ENCODE measurements at regions not wholly inside any gene's neighbourhood (a gene's known extent, or its start where the extent isn't known, plus 50 kb on each side); places are given as distances from the start of the nearest gene placed in this dataset.
"Not testable (repeated sequence)": the region's sequence is repeated elsewhere in the genome, so short reads cannot be mapped to it uniquely, and the experiment has no call there.

GRCh38 chr16:16754992-16755667, 376.2 kb downstream of the NPIPA7 start:
- not testable (repeated sequence) for DNase-seq (ENCODE audit: low read depth, low spot score); H3K4me3 ChIP-seq (ENCODE audit: low read length)

DNA sequence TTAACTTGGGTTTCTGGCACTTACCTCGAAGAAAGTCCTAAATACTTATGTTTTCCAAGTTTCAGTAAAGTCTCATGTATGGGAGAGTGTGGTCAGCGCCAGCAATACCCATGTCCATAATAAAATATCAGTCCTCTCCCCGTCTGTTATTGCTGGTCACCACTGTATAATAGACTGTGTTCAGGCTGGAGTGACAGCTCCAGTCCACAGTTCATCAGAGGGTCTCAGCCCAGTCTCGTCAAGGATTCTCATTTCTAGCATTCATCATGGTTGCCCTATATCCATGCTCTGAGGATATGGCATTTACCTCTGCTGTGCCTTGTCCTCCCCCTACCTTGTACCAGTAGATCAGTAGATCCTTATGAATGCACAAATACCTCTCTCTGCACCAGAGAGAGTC, 384.5 kb downstream of the NPIPA7 start:
- H3K4me3 ChIP-seq (ENCODE audit: low read length), result no peak overlapping the region
- DNase-seq (ENCODE audit: low read depth, low spot score), result no peak

DNA sequence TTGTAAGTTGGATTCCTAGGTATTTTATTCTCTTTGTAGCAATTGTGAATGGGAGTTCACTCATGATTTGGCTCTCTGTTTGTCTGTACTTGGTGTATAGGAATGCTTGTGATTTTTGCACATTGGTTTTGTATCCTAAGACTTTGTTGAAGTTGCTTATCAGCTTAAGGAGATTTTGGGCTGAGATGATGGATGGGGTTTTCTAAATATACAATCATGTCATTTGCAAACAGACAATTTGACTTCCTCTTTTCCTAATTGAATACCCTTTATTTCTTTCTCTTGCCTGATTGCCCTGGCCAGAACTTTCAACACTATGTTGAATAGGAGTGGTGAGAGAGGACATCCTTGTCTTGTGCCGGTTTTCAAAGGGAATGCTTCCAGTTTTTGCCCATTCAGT, 391.8 kb downstream of the NPIPA7 start:
- not testable (repeated sequence) for H3K4me3 ChIP-seq (ENCODE audit: low read length); DNase-seq (ENCODE audit: low read depth, low spot score)

- no peak for DNase-seq (ENCODE audit: low read depth, low spot score)
- H3K4me3 ChIP-seq (ENCODE audit: low read length), result no peak overlapping the region
Observed at GRCh38 chr16:16774389-16774788, 395.4 kb downstream of the NPIPA7 start.

DNA sequence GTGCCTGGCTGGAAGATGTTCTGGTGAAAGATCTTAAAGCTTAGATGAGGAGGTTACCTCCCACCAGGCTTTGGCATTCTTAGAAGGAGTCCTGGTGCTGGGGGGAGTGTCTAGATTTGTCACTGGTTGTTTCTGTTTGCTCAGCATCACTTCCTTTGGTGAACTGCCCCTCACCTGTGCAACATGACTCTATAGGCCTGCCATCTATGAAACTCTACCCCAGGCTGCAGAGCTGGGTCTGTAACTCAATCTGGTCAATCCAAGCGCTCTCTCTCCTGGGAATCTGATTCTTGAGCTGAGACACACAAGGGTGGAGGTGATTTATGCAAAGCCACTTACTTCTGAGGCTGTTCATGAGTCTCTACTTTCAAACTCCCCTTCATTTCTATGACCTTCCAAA, 399.4 kb downstream of the NPIPA7 start:
- H3K4me3 ChIP-seq (ENCODE audit: low read length), result no peak overlapping the region
- no peak for DNase-seq (ENCODE audit: low read depth, low spot score)

- no peak for DNase-seq (ENCODE audit: low read depth, low spot score)
- no peak overlapping the region for H3K4me3 ChIP-seq (ENCODE audit: low read length)
Observed at GRCh38 chr16:16780588-16780987, 401.6 kb downstream of the NPIPA7 start.

DNA sequence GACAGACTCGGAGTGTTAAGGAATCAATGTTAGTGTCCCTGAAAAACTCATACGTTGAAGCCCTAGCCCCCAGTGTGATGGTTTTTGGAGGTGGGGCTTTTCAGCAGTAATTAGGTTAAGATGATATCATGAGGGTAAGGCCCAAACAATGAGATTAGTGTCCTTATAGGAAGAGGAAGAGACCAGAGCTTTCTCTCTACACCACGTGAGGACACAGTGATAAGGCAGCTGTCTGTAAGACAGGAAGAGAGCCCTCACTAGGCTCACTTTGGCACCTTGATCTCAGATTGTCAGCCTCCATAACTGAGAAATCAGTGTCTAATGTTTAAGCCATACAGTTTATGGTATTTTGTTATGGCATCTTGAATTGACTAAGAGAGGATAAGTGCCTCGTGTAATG, 403.2 kb downstream of the NPIPA7 start:
- H3K4me3 ChIP-seq (ENCODE audit: low read length), result no peak overlapping the region
- DNase-seq (ENCODE audit: low read depth, low spot score), result peak; percentile 1

GRCh38 chr16:16788004-16788403, 409.1 kb downstream of the NPIPA7 start:
- no peak overlapping the region for H3K4me3 ChIP-seq (ENCODE audit: low read length)
- DNase-seq (ENCODE audit: low read depth, low spot score), result no peak

GRCh38 chr16:16790597-16790996, 411.7 kb downstream of the NPIPA7 start:
- no peak overlapping the region for H3K4me3 ChIP-seq (ENCODE audit: low read length)
- no peak for DNase-seq (ENCODE audit: low read depth, low spot score)

DNA sequence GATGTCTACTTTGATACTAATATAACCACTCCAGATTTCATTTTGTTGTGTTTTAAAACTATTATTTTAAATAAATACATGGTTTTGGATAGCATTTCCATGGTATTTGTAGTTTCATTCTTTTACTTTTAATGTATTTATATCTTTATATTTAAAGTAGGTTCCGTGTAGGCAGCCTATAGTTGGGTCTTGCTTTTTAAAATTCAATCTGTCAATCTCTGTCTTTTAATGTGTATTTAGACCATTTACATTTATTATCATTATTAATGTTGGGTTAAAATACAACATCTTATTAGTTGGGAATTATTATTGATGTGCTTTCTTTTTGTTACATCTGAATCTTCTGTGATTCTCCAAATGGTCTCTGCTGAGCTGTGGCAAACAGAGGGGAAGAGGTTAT, 412.1 kb downstream of the NPIPA7 start:
- no peak overlapping the region for H3K4me3 ChIP-seq (ENCODE audit: low read length)
- no peak for DNase-seq (ENCODE audit: low read depth, low spot score)

DNA sequence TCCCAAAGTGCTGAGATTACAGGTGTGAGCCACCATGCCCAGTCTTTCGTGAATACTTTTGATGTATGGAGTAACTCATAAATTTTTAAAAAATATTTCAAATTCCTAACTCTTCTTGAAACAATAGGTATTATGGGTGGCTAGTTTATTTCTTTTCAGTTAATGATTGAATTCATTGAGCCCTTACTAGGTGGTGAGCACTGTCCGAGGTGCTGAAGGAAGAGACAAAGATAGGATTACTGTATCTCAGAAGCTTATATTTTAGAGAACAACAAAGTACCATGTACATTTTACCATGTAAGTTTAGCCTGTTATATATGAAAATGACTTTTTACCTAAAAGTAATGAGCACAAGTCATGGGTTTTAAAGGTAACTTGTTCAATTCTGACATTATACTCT, 418.3 kb downstream of the NPIPA7 start:
- DNase-seq (ENCODE audit: low read depth, low spot score), result peak; percentile 16
- H3K4me3 ChIP-seq (ENCODE audit: low read length), result no peak overlapping the region

DNA sequence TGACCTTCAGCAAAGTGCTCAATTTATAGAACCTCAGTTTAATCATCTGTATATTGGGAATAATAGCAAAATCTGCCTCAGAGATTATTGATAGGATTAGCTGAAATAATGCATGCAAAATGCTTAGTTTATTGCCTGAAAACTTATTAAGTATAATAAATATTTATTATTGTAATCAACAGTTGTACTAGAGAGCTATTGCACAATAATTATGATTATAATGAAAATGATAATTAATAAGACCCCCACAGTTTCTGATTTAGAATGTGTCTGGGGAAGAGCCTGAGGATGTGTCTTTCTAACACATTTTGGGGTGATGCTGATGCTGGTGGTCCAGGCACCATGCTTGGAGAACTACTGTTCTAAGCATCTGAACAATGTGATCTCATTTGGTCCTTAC, 419.6 kb downstream of the NPIPA7 start:
- no peak overlapping the region for H3K4me3 ChIP-seq (ENCODE audit: low read length)
- no peak for DNase-seq (ENCODE audit: low read depth, low spot score)

DNA sequence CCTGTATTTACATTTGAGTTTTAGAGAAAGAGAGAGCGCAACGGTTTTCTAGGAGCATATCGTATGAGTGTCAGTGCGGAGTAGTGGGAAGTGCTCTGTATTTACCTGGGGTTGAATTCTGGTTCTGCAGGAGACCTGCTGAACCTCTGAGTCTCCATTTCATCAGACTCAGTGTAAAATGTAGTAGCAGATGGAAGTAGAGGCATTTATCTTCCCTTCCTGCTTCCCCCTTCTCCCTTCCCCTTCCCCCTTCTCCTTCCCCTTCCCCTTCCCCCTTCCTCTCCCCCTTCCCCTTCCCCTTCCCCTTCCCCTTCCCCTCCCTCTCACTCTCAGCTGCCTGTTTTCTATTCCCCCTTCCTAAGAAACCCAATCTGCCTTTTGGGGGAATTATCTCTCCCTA, 426.9 kb downstream of the NPIPA7 start:
- DNase-seq (ENCODE audit: low read depth, low spot score), result no peak
- H3K4me3 ChIP-seq (ENCODE audit: low read length), result no peak overlapping the region

- no peak for DNase-seq (ENCODE audit: low read depth, low spot score)
- H3K4me3 ChIP-seq (ENCODE audit: low read length), result no peak overlapping the region
Observed at GRCh38 chr16:16815641-16816040, 436.7 kb downstream of the NPIPA7 start.

- H3K4me3 ChIP-seq (ENCODE audit: low read length), result no peak overlapping the region
- no peak for DNase-seq (ENCODE audit: low read depth, low spot score)
Observed at GRCh38 chr16:16817196-16817595, 438.3 kb downstream of the NPIPA7 start.

DNA sequence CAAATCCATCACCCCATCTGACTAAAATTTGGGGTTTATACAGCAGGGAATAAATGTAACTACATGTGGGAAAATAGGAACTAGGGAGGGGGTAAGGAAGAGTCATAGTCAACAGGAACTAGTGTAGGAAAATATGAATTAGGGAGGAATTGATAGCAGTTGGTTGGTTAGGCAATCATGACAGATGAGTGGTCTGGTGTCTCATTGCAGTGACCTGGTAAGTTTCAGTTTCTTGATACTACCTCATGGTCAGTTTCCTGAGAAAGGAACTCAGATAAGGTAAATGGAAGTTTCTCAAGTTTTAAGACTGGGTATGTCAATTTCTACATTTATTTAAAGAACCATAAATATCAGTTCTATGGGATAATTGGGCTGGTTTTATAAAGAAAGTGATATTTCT, 442.3 kb downstream of the NPIPA7 start:
- no peak overlapping the region for H3K4me3 ChIP-seq (ENCODE audit: low read length)
- DNase-seq (ENCODE audit: low read depth, low spot score), result no peak

DNA sequence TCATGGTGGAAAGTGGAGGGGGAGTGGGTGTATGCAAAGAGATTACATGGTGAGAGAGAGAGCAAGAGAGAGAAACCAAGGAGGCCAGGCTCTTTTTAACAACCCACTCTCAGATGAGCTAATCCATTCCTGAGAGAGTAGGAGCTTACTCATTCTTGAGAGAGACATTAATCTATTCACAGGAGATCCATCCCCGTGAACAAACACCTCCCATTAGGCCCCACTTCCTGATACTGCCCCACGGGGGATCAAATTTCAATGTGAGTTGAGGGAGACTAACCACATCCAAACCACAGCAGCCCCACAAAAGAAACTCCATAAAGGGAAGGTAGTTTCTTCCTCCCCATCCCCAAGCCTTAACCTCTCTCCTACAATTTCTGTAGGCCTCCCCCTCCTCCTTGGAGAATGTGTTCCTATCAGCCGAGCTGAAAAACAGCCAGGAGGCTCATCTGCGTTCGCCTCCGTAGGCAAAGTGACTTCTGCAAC, 450.0 kb downstream of the NPIPA7 start:
- DNase-seq (ENCODE audit: low read depth, low spot score), result peak; percentile 14
- no peak overlapping the region for H3K4me3 ChIP-seq (ENCODE audit: low read length)

GRCh38 chr16:16830401-16830800, 451.5 kb downstream of the NPIPA7 start:
- DNase-seq (ENCODE audit: low read depth, low spot score), result no peak
- no peak overlapping the region for H3K4me3 ChIP-seq (ENCODE audit: low read length)

DNA sequence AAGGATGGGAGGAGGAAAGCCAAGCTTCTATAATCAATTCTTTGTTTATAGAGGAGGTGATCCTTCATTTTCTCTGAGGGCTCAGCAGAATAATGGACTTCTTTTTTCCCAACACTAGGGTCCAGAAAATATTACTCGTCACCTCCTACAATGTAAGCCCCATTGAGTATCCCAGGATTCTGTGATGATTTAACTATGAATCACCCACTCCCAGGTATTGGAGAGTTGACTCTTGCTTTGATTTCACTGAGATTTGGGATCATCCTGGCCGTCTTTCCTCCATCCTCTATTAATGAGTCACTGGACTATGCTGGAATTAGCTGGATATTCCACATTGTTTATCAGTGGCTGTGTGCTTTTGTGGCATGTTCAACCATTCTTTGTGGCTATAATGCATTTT, 452.0 kb downstream of the NPIPA7 start:
- H3K4me3 ChIP-seq (ENCODE audit: low read length), result no peak overlapping the region
- DNase-seq (ENCODE audit: low read depth, low spot score), result no peak

GRCh38 chr16:16833165-16833564, 454.2 kb downstream of the NPIPA7 start:
- H3K4me3 ChIP-seq (ENCODE audit: low read length), result no peak overlapping the region
- DNase-seq (ENCODE audit: low read depth, low spot score), result no peak

GRCh38 chr16:16850274-16850673, 471.3 kb downstream of the NPIPA7 start:
- no peak overlapping the region for H3K4me3 ChIP-seq (ENCODE audit: low read length)
- no peak for DNase-seq (ENCODE audit: low read depth, low spot score)

Data from Jurkat, Clone E6-1 (cell line).